Prostate gland (tissue), 2 donors: ENCODE measurements at regions not wholly inside any gene's neighbourhood (a gene's known extent, or its start where the extent isn't known, plus 50 kb on each side); places are given as distances from the start of the nearest gene placed in this dataset.

Experiments used
- CTCF ChIP-seq, 4 experiments: fragments of 200-600 bp in 2 of 4; fragments of 450-650 bp in 2 of 4; sonication (generic) in 2 of 4; IDR thresholded peaks; 1 replicate in 3 of 4; 2 replicates in 1 of 4; pipeline ENCODE4 v1.5.1; 2016 to 2019; ENCODE audit warnings: antibody characterized with exemption in 4 of 4, mild to moderate bottlenecking in 2 of 4, moderate library complexity in 2 of 4
- POLR2A ChIP-seq: fragments of 450-650 bp; IDR thresholded peaks from one replicate; pipeline ENCODE4 v1.6.1; 2016; ENCODE audit warnings: antibody characterized with exemption, mild to moderate bottlenecking
- POLR2AphosphoS5 ChIP-seq: sonication (generic); formaldehyde crosslinking; IDR thresholded peaks from one replicate; pipeline ENCODE4 v1.6.1; 2017; ENCODE audit warnings: antibody characterized with exemption

- no peak for TF ChIP-seq POLR2A
- no peak for TF ChIP-seq CTCF (IDR thresholded peaks at IDR 0.05)
- TF ChIP-seq POLR2AphosphoS5, result no peak
These were observed 343.0 kb upstream of the SGCD start for GRCh38 chr5:155983954-155984353.
